GM12865 (cell line): ENCODE measurements at regions not wholly inside any gene's neighbourhood (a gene's known extent, or its start where the extent isn't known, plus 50 kb on each side); places are given as distances from the start of the nearest gene placed in this dataset.

Experiments
- DNase-seq: peaks from one replicate; pipeline ENCODE4 v3.0.0; 2010; ENCODE audit warnings: low read depth
- H3K4me3 ChIP-seq: 2 replicates; pipeline ENCODE4 v1.5.1; 2011; ENCODE audit warnings: mild to moderate bottlenecking, low read depth, low read length, control low read depth
- TF ChIP-seq, protein P1 (sequence below): IDR thresholded peaks from 2 replicates; pipeline ENCODE4 v1.5.1; 2011; ENCODE audit warnings: low read length, control low read depth, low read depth, inconsistent platforms; ENCODE audit not compliant: insufficient read depth; ENCODE audit errors: missing control alignments

DNA sequence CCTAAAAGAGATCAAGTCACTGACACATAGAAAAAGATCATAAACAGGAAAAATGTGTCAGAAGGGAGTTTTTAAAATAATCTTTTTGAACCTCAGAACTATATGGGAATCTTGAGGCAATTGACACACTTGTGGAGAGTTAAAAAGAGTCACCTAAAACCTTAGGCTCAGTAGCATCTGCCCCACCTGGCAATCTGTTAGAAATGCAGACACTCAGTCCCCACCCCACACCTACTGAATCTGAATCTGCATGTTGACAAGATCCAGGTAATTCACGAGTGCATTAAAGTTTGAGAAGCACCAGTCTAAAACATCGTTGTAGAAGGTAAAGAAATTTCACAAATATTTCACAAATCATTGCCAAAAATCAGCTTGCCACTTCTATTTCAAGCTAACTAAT, 388.3 kb downstream of the NR2F1-AS1 start:
- H3K4me3 ChIP-seq = no peak overlapping the region
- no peak for DNase-seq

DNA sequence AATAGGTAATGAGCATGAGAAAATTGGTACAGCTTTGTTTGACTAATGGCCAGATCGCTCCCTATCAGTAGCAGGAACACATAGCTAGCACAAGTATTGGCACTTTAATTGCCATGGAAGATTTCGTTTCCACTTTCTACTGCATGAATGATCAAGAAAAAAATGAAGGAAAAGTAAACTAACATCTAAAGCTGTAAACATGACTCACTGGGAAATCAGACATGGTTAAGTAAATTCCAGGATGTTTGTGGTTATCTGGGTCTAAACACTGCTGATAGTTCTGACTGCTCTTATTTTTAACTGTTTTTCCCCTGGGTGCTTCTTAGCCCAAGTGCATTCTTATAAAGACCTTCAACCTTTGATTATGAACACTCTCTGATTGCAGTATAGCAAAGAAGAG, 388.9 kb downstream of the NR2F1-AS1 start:
- no peak for DNase-seq
- no peak overlapping the region for H3K4me3 ChIP-seq

More for the DNA sequence above, 388.3 kb downstream of the NR2F1-AS1 start:
- TF ChIP-seq, protein P1, sequence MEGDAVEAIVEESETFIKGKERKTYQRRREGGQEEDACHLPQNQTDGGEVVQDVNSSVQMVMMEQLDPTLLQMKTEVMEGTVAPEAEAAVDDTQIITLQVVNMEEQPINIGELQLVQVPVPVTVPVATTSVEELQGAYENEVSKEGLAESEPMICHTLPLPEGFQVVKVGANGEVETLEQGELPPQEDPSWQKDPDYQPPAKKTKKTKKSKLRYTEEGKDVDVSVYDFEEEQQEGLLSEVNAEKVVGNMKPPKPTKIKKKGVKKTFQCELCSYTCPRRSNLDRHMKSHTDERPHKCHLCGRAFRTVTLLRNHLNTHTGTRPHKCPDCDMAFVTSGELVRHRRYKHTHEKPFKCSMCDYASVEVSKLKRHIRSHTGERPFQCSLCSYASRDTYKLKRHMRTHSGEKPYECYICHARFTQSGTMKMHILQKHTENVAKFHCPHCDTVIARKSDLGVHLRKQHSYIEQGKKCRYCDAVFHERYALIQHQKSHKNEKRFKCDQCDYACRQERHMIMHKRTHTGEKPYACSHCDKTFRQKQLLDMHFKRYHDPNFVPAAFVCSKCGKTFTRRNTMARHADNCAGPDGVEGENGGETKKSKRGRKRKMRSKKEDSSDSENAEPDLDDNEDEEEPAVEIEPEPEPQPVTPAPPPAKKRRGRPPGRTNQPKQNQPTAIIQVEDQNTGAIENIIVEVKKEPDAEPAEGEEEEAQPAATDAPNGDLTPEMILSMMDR = no peak

DNA sequence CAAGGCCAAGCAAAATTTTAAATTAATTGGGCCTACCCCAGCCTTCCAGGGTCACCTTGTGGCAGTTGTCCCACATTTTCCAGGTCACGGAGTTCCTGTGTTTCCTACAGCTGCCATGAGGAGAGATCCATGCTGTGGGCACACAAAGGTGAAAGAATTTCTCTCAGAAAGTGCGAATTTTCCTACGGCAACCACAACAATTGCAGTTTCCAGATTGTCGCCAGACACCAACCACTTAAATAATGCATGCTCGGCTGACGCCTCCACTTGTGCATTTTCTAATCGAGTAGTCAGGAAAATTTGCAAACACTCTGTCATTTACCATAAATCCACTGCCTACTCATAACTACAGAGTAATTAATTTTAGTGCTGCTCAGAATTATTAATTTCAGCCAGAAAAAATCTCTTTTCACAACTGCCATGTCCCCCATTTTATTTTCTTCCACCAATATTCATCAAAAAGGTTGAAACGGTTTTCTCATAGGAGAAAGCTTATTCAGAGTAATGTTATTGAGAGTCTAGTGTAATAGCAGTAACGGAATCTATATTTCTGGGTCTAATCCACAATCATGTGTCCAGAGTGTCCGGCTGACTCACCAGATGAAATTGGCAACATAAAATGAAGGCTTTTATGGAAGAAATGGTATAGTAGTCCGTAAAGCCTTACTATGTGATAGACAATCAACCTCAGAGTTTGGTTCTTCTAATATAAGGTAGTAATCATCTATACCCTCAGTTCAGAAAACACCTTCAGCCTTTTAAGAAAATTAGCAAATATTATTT, 389.8 kb downstream of the NR2F1-AS1 start:
- no peak for DNase-seq
- TF ChIP-seq, protein P1 = no peak
- H3K4me3 ChIP-seq = no peak overlapping the region

More for the DNA sequence above, 388.9 kb downstream of the NR2F1-AS1 start:
- TF ChIP-seq, protein P1 = no peak

GRCh38 chr5:93189707-93190120, 391.3 kb downstream of the NR2F1-AS1 start:
- H3K4me3 ChIP-seq = no peak overlapping the region
- DNase-seq = no peak
- TF ChIP-seq, protein P1 = no peak

DNA sequence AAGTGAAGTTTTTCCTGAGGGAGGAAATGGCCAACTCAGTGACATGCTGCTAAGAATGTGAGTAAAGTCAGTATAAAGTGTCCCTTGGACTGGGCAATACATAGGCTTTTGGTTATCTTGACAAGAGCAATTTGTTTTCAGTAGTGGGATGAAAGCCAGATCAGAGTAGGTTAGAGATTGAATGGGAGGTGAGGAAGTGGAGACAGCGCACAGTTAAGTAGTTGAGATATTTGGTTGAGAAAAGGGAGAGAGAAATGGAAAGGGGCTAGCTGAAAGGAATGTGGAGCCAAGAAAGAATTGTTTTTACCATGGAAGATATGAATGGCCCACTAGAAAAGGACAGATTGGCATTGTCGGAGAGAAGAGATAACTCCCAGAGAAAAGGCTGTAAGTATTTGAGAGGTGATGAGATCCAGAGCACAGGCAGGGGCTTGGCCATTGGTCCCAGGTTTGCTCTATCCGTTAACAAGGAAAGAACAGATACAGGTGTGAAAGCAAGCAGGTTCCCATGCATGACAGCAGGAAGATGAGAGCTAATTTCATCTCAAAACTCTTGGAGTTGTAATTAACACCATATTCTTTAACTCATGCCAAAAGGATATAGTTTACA, 392.0 kb downstream of the NR2F1-AS1 start:
- H3K4me3 ChIP-seq = no peak overlapping the region
- TF ChIP-seq, protein P1 = no peak
- no peak for DNase-seq

GRCh38 chr5:93186076-93186682, 394.8 kb downstream of the NR2F1-AS1 start:
- TF ChIP-seq, protein P1 = no peak
- H3K4me3 ChIP-seq = no peak overlapping the region
- no peak for DNase-seq
